CD4-positive, alpha-beta T cell (primary cell): ENCODE measurements at regions not wholly inside any gene's neighbourhood (a gene's known extent, or its start where the extent isn't known, plus 50 kb on each side); places are given as distances from the start of the nearest gene placed in this dataset.

Experiments
- ATAC-seq: fragments of 200-7000 bp; cut with Tn5 transposase; one replicate; pipeline ENCODE4 v1.10.0; 2022; ENCODE audit warnings: mild to moderate bottlenecking; ENCODE audit not compliant: poor library complexity
- CTCF ChIA-PET: fragments of 350-600 bp; sonication (Branson Sonifier 250); formaldehyde crosslinking; loops from one replicate; lab custom pipeline; 2021; ENCODE audit warnings: antibody characterized with exemption, inconsistent platforms; lab: Charles Lee
- POLR2A ChIA-PET: fragments of 350-600 bp; sonication (Branson Sonifier 250); formaldehyde crosslinking; loops from one replicate; lab custom pipeline; 2021; ENCODE audit warnings: antibody characterized with exemption, inconsistent platforms; lab: Charles Lee
- DNase-seq, 14 experiments: peaks; one replicate each; pipeline ENCODE4 v3.0.0-alpha.2; 2013 to 2020; ENCODE audit warnings: mixed read lengths in 2 of 14
- H3K27ac ChIP-seq, 2 donors: one replicate each; pipeline versions ENCODE4 v1.5.1 to v1.7.0; 2013; ENCODE audit warnings: low read length in 2 of 2, low read depth in 1 of 2, mild to moderate bottlenecking in 1 of 2
- H3K27me3 ChIP-seq, 2 experiments: 1 replicate in 1 of 2; 2 replicates in 1 of 2; pipeline versions ENCODE4 v1.6.1 to v1.7.0; 2013; ENCODE audit warnings: low read length in 2 of 2, control low read depth in 1 of 2, mild to moderate bottlenecking in 1 of 2, moderate library complexity in 1 of 2; ENCODE audit not compliant: insufficient read depth in 2 of 2, control insufficient read depth in 1 of 2
- H3K36me3 ChIP-seq: one replicate; pipeline ENCODE4 v1.6.1; 2013; ENCODE audit warnings: low read length, control low read depth; ENCODE audit not compliant: insufficient read depth
- H3K4me1 ChIP-seq: one replicate; pipeline ENCODE4 v1.6.1; 2013; ENCODE audit warnings: low read length, control low read depth; ENCODE audit not compliant: insufficient read depth
- H3K4me3 ChIP-seq: one replicate; pipeline ENCODE4 v1.5.1; 2013; ENCODE audit warnings: mild to moderate bottlenecking, low read length, moderate library complexity
- H3K9me3 ChIP-seq, 2 experiments: 1 replicate in 1 of 2; 2 replicates in 1 of 2; pipeline versions ENCODE4 v1.6.1 to v1.7.0; 2013; ENCODE audit warnings: low read length in 2 of 2, mild to moderate bottlenecking in 2 of 2, control low read depth in 1 of 2, moderate library complexity in 1 of 2; ENCODE audit not compliant: control insufficient read depth in 1 of 2, insufficient read depth in 1 of 2
- H3K27ac Mint-ChIP-seq: one replicate; pipeline ENCODE4 v1.8.0; 2020; ENCODE audit warnings: mixed read lengths
- H3K27me3 Mint-ChIP-seq: one replicate; pipeline ENCODE4 v1.8.0; 2021; ENCODE audit warnings: mixed read lengths
- H3K36me3 Mint-ChIP-seq: one replicate; pipeline ENCODE4 v1.8.0; 2021; ENCODE audit warnings: low read depth, mixed read lengths
- H3K4me1 Mint-ChIP-seq: one replicate; pipeline ENCODE4 v1.8.0; 2021; ENCODE audit warnings: low read depth, mixed read lengths
- H3K4me3 Mint-ChIP-seq: one replicate; pipeline ENCODE4 v1.8.0; 2020; ENCODE audit warnings: mild to moderate bottlenecking, mixed read lengths
- H3K9me3 Mint-ChIP-seq: one replicate; pipeline ENCODE4 v1.8.0; 2020; ENCODE audit warnings: mixed read lengths
- intact Hi-C, 2 experiments: fragments of 100-400 bp; cut with DNase I in 1 of 2; cut with micrococcal nuclease in 1 of 2; formaldehyde crosslinking; loops; one replicate each; pipeline versions ENCODE4 v1.15.1 to v1.9.0; 2023 to 2025; cut with DNase I, micrococcal nuclease
- TF ChIP-seq, protein P1 (sequence below): fragments of 200-600 bp; IDR thresholded peaks from one replicate; pipeline ENCODE4 v1.8.0; 2022; ENCODE audit warnings: antibody characterized with exemption, mild to moderate bottlenecking

DNA sequence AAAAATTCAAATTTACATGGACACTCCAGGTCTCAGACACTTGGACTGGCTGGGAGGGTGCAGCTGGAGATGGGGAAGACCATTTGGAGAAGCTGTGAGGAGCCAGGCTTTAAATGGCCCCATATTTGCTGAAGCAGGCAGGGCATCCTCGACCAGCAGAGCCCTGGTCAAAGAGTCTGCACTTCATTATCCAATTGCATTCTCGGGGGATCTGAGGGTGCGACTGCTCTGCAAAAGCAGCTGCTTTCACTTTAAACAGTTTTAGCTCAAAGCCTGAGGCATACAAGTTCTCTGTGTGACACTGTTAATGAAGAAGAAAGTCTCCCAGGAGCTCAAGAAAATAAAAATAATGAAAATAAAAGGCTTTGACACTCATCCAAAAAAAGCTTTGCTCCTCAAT, 98.0 kb upstream of the SLC25A36 start:
- H3K36me3 ChIP-seq, result no peaks in the 10 kb centered on the region
- ChIA-PET POLR2A (no interaction called here), CTCF (no interaction called here)
- H3K27me3 ChIP-seq, result no peaks in the 10 kb centered on the region
- TF ChIP-seq, protein P1, sequence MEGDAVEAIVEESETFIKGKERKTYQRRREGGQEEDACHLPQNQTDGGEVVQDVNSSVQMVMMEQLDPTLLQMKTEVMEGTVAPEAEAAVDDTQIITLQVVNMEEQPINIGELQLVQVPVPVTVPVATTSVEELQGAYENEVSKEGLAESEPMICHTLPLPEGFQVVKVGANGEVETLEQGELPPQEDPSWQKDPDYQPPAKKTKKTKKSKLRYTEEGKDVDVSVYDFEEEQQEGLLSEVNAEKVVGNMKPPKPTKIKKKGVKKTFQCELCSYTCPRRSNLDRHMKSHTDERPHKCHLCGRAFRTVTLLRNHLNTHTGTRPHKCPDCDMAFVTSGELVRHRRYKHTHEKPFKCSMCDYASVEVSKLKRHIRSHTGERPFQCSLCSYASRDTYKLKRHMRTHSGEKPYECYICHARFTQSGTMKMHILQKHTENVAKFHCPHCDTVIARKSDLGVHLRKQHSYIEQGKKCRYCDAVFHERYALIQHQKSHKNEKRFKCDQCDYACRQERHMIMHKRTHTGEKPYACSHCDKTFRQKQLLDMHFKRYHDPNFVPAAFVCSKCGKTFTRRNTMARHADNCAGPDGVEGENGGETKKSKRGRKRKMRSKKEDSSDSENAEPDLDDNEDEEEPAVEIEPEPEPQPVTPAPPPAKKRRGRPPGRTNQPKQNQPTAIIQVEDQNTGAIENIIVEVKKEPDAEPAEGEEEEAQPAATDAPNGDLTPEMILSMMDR, result no peak
- no peaks in the 10 kb centered on the region for H3K27me3 Mint-ChIP-seq
- intact Hi-C loops, result no loop called here
- ATAC-seq, result no peak
- no peaks in the 10 kb centered on the region for H3K9me3 ChIP-seq
- DNase-seq, result no peak
- no peaks in the 10 kb centered on the region for H3K36me3 Mint-ChIP-seq
- no peak overlapping the region for H3K4me3 ChIP-seq
- no peaks in the 10 kb centered on the region for H3K4me1 ChIP-seq
- no peak overlapping the region for H3K4me3 Mint-ChIP-seq
- no peak overlapping the region for H3K27ac ChIP-seq
- H3K27ac Mint-ChIP-seq, result no peak overlapping the region
- no peaks in the 10 kb centered on the region for H3K9me3 Mint-ChIP-seq
- peaks cover 12% of the 10 kb centered on the region for H3K4me1 Mint-ChIP-seq

DNA sequence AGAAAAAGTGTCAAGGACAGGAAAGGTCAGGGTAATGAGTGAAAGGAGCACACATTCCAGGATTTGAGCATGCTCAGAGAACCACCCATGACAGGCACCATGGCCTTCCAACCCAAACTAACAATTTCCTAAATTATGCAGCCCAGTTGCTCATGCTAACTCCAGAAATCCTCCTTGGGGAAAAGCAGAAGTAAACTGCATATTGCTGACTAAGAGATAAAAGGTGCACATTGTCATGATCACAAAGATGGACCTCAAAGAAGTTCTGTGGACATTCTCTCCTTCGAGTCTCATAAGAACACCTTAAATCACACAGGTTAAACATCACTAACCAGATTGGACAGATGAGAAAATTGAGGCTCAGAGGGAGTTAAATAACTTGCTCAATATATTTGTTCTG, 97.6 kb upstream of the SLC25A36 start:
- ATAC-seq (no peak), DNase-seq (no peak)
- Histone ChIP-seq H3K4me3 (no peak overlapping the region), H3K9me3 (no peaks in the 10 kb centered on the region), H3K4me1 (no peaks in the 10 kb centered on the region), H3K27me3 (no peaks in the 10 kb centered on the region), H3K36me3 (no peaks in the 10 kb centered on the region), H3K27ac (no peak overlapping the region)
- H3K36me3 Mint-ChIP-seq, result no peaks in the 10 kb centered on the region
- H3K4me3 Mint-ChIP-seq, result no peak overlapping the region
- H3K27ac Mint-ChIP-seq, result no peak overlapping the region
- TF ChIP-seq, protein P1, result no peak
- H3K4me1 Mint-ChIP-seq, result peaks cover 12% of the 10 kb centered on the region
- H3K9me3 Mint-ChIP-seq, result no peaks in the 10 kb centered on the region
- H3K27me3 Mint-ChIP-seq, result peaks cover 3% of the 10 kb centered on the region
- intact Hi-C loops, result no loop called here
- ChIA-PET CTCF (no interaction called here), POLR2A (no interaction called here)

DNA sequence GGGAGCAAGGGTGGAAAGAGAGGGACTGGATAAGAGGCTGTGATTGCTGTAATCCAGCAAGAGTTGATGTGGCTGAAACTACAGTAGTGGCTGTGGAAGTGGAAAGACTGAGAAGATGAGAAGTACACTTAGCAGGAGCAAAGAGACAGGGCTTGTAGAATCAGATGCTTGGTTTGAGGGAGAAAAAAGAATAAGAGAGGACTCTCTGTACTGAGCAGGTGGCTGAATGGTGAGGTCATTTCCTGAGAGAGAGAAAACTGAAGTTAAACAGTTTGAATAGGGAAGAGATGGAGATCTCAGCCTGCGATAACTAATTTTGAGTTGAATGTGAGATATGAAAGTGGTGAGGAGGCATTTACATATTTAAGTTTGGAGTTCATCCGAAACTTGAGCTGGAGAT, 95.8 kb upstream of the SLC25A36 start:
- ATAC-seq (no peak), DNase-seq (no peak)
- intact Hi-C loops, result no loop called here
- CTCF ChIA-PET, result no interaction called here
- no peaks in the 10 kb centered on the region for H3K36me3 Mint-ChIP-seq
- Histone ChIP-seq H3K36me3 (no peaks in the 10 kb centered on the region), H3K9me3 (no peaks in the 10 kb centered on the region), H3K4me1 (no peaks in the 10 kb centered on the region), H3K27ac (no peak overlapping the region), H3K4me3 (no peak overlapping the region), H3K27me3 (no peaks in the 10 kb centered on the region)
- no peaks in the 10 kb centered on the region for H3K9me3 Mint-ChIP-seq
- no peak overlapping the region for H3K4me3 Mint-ChIP-seq
- peaks cover 12% of the 10 kb centered on the region for H3K4me1 Mint-ChIP-seq
- TF ChIP-seq, protein P1, result no peak
- H3K27ac Mint-ChIP-seq, result no peak overlapping the region
- H3K27me3 Mint-ChIP-seq, result peaks cover 15% of the 10 kb centered on the region
- POLR2A ChIA-PET, result no interaction called here
